ENCODE measurements at regions not wholly inside any gene's neighbourhood (a gene's known extent, or its start where the extent isn't known, plus 50 kb on each side); places are given as distances from the start of the nearest gene placed in this dataset.

- no peaks in the 10 kb centered on the region for H3K79me2 ChIP-seq (ENCODE audit: control insufficient read depth, insufficient read depth, low read length)
- CTCF ChIA-PET, result no interaction called here
- H3K9ac ChIP-seq (ENCODE audit: control insufficient read depth, insufficient read depth, low read length), result no peak overlapping the region
- H3K9me3 ChIP-seq (replicated peaks; ENCODE audit: control insufficient read depth, insufficient read depth, low read length), result peaks cover 11% of the 10 kb centered on the region; the same call in 2 of the 3 replicates
- no peaks in the 10 kb centered on the region for H3K27me3 ChIP-seq (replicated peaks in 1 of 2; ENCODE audit: control insufficient read depth in 2 of 2, insufficient read depth in 2 of 2, low read length in 1 of 2)
- TF ChIP-seq MAX (IDR thresholded peaks at IDR 0.05; ENCODE audit: low read depth, low read length) (no peak), TARDBP (IDR thresholded peaks at IDR 0.05; ENCODE audit: borderline replicate concordance) (no peak), NR2C1 (IDR thresholded peaks at IDR 0.05) (no peak)
- FAIRE-seq (no peak), ATAC-seq (no peak; the same call in 2 of the 3 replicates), DNase-seq (ENCODE audit: low read depth, low spot score) (no peak)
- POLR2A ChIA-PET, result no interaction called here
- H3K27ac ChIP-seq (ENCODE audit: control insufficient read depth, insufficient read depth), result no peak overlapping the region
- 9% methylated on average over 9 of the region's 9 CpGs for WGBS (ENCODE audit: insufficient coverage, insufficient replicate concordance, low lambda C conversion rate, missing lambda C conversion rate)
- no peak overlapping the region for H2AFZ ChIP-seq (ENCODE audit: control insufficient read depth, low read depth, low read length)
- SMC1A ChIA-PET (ENCODE audit: uncharacterized antibody, unreplicated experiment), result no interaction called here
- no peaks in the 10 kb centered on the region for H4K20me1 ChIP-seq (ENCODE audit: control insufficient read depth, insufficient read depth)
- RAD21 ChIA-PET (ENCODE audit: unreplicated experiment), result no interaction called here
- no peaks in the 10 kb centered on the region for H3K4me1 ChIP-seq (ENCODE audit: control insufficient read depth, insufficient read depth, low read length)
- BruUV-seq (replicated peaks), result no TSS peak
- in situ Hi-C loops (cut with MboI), result loop anchor here (10.0 kb wide), 1 partner anchor 1098 kb away; no protein-coding TSS in a partner anchor
- H3K4me3 ChIP-seq, result no peak overlapping the region
- H3K4me2 ChIP-seq (ENCODE audit: control insufficient read depth, insufficient read depth), result no peak overlapping the region
- no peaks in the 10 kb centered on the region for H3K36me3 ChIP-seq (ENCODE audit: control insufficient read depth in 2 of 2, insufficient read depth in 2 of 2, low read length in 1 of 2)
- intact Hi-C loops (cut with micrococcal nuclease; ENCODE audit: unreplicated experiment), result no loop called here
Measured at GRCh38 chr2:89842180-89842908, 1150.9 kb downstream of the RPIA start.

GRCh38 chr2:89844221-89844943 lies 1152.9 kb downstream of the RPIA start:
- ChIA-PET CTCF (no interaction called here), RAD21 (ENCODE audit: unreplicated experiment) (no interaction called here), SMC1A (ENCODE audit: uncharacterized antibody, unreplicated experiment) (no interaction called here), POLR2A (no interaction called here)
- Histone ChIP-seq H3K79me2 (ENCODE audit: control insufficient read depth, insufficient read depth, low read length) (no peaks in the 10 kb centered on the region), H3K9me3 (replicated peaks; ENCODE audit: control insufficient read depth, insufficient read depth, low read length) (no peaks in the 10 kb centered on the region; the same call in 2 of the 3 replicates), H3K36me3 (ENCODE audit: control insufficient read depth in 2 of 2, insufficient read depth in 2 of 2, low read length in 1 of 2) (no peaks in the 10 kb centered on the region), H3K4me3 (no peak overlapping the region), H3K4me2 (ENCODE audit: control insufficient read depth, insufficient read depth) (no peak overlapping the region), H4K20me1 (ENCODE audit: control insufficient read depth, insufficient read depth) (no peaks in the 10 kb centered on the region), H3K4me1 (ENCODE audit: control insufficient read depth, insufficient read depth, low read length) (no peaks in the 10 kb centered on the region), H3K9ac (ENCODE audit: control insufficient read depth, insufficient read depth, low read length) (no peak overlapping the region), H3K27ac (ENCODE audit: control insufficient read depth, insufficient read depth) (no peak overlapping the region), H3K27me3 (replicated peaks in 1 of 2; ENCODE audit: control insufficient read depth in 2 of 2, insufficient read depth in 2 of 2, low read length in 1 of 2) (peaks cover 0 to 4% of the 10 kb centered on the region in 2 experiments; a peak in 1 of 4 replicates), H2AFZ (ENCODE audit: control insufficient read depth, low read depth, low read length) (no peak overlapping the region)
- no peak for FAIRE-seq
- DNase-seq (ENCODE audit: low read depth, low spot score), result no peak
- BruUV-seq (replicated peaks), result no TSS peak
- intact Hi-C loops (cut with micrococcal nuclease; ENCODE audit: unreplicated experiment), result no loop called here
- WGBS (ENCODE audit: insufficient coverage, insufficient replicate concordance, low lambda C conversion rate, missing lambda C conversion rate), result 4% methylated on average over 6 of the region's 6 CpGs
- in situ Hi-C loops (cut with MboI), result loop anchor here (10.0 kb wide), 1 partner anchor 1100 kb away; no protein-coding TSS in a partner anchor
- no peak for ATAC-seq
- TF ChIP-seq KDM1A (IDR thresholded peaks at IDR 0.05; ENCODE audit: borderline replicate concordance), result no peak
- TF ChIP-seq TBL1XR1 (IDR thresholded peaks at IDR 0.05; ENCODE audit: low read depth, low read length), result no peak
- no peak for TF ChIP-seq ZNF217 (IDR thresholded peaks at IDR 0.05)
- TF ChIP-seq STAT1 (conservative IDR thresholded peaks at IDR 0.05), result no peak
- TF ChIP-seq, protein P1, sequence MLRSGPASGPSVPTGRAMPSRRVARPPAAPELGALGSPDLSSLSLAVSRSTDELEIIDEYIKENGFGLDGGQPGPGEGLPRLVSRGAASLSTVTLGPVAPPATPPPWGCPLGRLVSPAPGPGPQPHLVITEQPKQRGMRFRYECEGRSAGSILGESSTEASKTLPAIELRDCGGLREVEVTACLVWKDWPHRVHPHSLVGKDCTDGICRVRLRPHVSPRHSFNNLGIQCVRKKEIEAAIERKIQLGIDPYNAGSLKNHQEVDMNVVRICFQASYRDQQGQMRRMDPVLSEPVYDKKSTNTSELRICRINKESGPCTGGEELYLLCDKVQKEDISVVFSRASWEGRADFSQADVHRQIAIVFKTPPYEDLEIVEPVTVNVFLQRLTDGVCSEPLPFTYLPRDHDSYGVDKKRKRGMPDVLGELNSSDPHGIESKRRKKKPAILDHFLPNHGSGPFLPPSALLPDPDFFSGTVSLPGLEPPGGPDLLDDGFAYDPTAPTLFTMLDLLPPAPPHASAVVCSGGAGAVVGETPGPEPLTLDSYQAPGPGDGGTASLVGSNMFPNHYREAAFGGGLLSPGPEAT (IDR thresholded peaks at IDR 0.05; ENCODE audit: low read depth), result no peak
- no peak for TF ChIP-seq GATAD2B (conservative IDR thresholded peaks at IDR 0.05; ENCODE audit: low read depth)
- no peak for TF ChIP-seq BMI1 (IDR thresholded peaks at IDR 0.05; ENCODE audit: borderline replicate concordance)
- no peak for TF ChIP-seq ZBTB33 (IDR thresholded peaks at IDR 0.05)
- TF ChIP-seq RCOR1 (conservative IDR thresholded peaks at IDR 0.05; ENCODE audit: low read depth, low read length), result no peak

All from GM12878 (cell line).